MV-4-11 (cell line): ENCODE measurements at regions not wholly inside any gene's neighbourhood (a gene's known extent, or its start where the extent isn't known, plus 50 kb on each side); places are given as distances from the start of the nearest gene placed in this dataset.
"Not testable (repeated sequence)": the region's sequence is repeated elsewhere in the genome, so short reads cannot be mapped to it uniquely, and the experiment has no call there.

Experiments used
- DNase-seq: peaks from one replicate; lab custom pipeline; 2025; lab: John Stamatoyannopoulos, UW

DNA sequence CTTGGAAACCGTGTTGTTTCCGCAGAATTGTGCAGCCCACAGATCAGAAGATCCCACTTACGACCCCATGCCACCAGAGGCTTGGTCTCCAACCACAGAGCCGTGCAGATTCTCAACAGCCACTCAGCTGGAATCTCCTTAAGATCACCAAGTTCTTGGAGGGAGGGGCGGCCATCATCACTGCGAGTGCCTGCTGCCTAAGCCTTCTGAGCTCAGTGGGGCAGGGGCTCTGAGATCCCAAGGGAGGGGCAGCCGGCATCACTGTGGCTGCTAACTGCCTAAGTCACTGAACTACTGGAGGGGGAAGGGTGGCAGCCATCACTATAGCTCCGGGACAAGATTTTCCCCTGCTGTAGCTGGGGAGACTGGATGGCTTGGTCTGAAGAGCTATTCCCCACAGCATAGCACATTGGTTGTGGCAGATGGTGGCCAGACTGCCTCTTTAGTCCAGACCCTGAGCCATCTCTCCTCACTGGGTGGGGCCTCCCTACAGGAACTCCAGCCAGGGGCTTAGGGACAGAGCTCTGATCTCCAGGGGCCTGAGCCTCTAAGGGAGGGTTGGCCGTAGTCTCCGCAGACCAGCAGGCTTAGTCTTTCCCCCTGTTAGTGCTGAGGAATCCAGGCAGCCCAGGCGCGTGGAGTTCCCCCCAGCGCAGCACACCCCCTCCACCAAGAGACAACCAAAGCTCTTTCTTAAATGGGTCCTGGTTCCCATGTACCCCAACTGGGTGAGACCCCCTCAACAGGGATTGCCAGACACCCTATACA, 1483.9 kb downstream of the ADGRL3 start:
- DNase-seq, result no peak

DNA sequence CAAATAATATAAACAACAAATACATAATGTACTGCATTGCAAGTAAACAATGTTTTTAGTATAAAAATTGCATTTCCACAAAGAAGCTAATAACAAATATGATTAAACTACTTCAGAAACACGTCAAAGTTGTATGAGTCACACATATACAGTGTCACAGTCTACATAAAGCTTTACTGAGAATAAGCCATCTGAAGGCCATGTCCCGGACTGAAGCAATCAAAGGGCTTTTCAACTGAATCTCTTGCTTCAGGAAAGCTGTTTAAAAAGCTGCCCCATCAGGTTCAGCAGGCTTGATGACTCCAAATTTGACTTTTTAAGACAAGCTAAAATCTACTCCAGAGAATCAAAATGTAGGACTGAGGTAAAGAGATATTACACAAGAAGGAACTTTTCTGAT, 1476.8 kb downstream of the ADGRL3 start:
- no peak for DNase-seq

DNA sequence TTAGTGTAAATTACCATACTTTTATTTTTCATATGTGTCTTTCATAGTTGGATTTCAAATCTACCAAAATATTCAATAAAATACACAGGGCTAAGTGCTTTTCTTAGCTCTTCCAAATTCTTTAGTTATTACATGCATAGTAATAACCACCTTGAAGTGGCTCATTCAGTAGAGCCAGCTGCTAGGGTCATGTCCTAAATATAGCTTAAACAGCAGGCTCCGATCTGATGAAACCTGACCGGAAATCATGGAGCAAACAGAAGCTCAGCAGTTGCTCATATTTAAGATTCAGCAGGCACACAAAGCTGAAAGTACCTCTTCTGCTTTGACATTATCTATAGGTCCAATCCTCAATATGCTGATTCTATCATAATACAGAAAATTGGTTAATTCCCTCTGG, 1470.4 kb downstream of the ADGRL3 start:
- no peak for DNase-seq

DNA sequence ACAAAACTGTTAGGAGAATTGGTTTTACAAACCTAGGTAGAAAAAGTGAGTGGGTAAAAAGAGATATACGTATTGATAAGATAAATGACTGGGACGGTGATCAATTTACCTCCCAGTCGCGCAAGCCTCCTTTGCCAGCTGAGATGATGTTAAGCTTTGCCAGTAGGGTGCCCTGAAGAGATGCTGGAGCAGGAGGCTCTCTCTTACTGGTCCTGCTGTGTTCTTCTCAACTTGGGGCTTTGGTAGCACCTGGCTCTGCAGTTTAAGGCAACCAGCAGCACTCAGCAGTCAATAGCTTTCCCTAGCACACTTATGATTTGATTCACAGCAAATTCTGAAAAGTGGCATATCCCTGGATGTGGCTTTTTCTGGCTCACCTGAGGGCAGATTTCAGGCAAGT, 1461.7 kb downstream of the ADGRL3 start:
- no peak for DNase-seq

DNA sequence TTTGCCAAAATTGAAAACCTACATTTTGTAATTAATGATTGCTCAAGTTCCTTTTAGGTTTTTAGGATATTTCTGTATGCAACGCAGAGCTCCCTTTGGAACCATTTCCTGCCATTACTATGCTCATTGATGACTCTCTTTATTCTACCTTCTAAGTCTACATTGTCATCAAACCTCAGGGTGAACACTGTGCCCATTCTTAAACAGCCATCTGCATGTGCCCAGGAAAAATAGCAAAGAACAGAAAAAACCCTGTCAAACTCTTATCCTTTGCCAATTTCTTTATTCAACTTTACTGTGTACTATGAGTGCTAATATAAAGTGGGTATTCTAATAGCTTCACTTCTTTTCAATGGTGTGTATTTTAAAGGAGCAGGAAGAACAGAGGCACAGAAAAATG, 1455.9 kb downstream of the ADGRL3 start:
- DNase-seq, result no peak

DNA sequence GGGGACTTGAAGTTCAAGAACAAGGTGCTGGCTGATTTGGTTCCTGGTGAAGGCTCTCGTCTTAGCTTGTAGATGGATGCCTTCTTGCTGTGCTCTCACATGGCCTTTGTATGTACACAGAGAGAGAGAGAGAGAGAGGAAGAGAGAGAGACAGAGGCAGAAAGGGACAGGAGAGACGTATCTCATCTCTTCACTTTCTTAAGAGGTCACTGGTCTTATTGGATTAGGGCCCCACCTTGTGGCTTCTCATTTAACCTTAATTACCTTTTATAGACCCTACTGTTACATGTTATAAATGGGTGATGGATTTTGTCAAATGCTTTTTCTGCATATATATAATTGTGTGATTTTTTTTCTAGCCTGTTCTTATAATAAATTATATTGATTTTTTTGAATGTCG, 1444.2 kb downstream of the ADGRL3 start:
- peak; percentile 31 for DNase-seq

DNA sequence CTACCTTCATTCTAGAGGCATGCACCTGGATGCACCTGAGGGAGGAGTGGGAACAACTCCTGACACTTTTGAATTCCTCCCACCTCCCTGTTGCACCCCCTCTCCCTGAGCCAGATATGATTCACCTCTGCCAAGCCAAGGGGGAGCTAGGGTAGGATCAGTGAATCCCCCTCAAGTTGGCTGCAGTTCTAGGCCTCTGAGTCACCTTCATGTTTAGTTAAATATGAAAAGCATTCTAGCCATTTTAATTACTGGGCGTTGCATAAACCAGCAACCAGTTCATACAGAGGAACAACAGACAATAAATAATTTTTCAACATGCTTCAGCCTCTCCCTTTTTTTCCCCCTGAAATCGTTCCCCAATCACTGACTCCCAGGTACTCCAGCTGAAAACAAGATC, 1440.2 kb downstream of the ADGRL3 start:
- no peak for DNase-seq

DNA sequence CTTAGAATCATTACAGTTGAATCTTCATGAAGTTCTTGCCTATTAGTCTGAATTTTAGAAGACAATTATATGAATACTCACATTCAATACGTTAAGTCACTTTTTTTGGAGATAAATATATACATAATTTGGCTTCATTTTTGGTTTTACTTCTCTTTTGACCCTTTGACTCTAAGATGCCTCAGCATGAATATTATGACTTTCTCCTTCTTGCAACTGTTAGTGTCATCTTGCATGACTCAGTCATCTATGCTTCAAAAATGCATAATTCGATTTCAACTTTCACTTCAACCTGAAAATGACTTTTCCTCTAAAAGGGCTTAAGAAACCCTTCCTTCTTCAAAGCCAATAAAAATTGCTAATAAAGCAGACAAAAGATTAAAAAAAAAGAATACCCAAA, 1427.5 kb downstream of the ADGRL3 start:
- DNase-seq, result peak; percentile 75

DNA sequence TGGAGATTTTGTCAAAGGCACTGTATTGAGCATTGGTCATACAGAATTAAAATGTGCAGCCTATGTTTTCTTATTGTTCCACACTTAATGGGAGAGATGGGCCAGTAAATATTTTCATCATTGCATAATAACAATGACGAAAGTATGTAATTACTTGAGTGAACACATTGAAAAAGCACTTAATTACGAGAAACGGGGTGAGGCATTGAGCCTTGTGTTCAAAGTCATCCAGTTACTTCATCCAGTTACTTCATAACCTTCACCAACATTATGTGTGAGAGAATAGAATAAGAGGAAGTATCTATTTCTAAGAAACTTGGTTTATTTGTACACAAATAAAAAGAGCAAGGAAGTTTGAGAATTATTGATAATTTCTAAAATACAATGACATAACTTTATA, 1427.0 kb downstream of the ADGRL3 start:
- DNase-seq, result peak; percentile 86

DNA sequence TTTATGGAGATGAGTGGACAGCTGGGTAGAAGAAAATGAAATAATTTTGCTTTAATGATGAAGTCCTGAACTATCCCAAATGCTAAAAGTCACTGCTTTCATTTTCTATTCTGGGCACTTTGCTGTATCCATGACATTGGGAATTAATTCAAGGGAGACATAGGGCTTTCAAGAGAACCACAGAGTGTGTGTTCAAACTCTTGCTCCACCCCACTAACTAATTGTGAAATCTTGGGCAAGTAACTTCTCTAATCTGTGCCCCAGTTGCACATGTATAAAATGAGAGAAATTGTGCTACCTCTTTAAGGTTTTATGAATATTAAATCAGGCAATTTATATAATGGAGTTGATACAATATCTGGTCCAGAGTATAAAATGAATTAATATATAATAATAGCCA, 1422.0 kb downstream of the ADGRL3 start:
- DNase-seq, result peak; percentile 88

DNA sequence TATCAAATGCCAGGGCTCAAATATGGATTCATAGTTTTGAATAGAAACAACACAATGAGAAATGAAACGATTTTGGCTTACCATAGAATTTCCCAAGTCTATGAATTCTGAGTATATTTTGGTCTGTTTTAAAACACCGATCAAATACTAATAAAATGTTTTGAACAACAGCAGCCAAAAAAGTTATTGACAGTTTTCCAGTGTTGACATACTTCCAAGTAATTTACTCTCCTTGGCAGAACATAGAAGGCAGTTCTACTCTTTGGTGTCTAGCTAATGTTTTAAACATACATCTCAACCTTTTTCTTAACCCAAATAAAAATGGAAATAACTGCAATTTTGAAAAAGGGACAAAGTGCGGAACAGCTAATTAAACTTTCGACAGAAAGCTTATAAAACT, 1419.8 kb downstream of the ADGRL3 start:
- DNase-seq, result no peak

DNA sequence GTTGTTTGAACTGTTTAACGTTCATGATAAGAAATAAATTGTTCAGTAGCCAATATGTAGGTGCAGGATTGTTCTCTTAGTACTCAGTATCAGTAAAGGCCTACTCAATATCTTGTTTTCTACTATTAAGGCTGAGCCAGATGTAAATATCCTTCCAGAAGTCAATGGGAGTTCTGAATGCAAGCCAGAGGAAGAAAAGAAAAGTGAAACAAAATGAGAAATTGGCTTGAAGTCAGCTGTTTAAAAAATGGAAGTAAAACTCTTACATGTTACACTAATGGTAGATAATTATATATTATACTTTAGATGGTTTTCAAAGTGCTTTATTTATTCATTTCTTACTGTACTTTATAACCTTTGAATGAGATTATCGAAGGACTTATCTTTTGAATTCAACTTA, 1417.9 kb downstream of the ADGRL3 start:
- peak; percentile 26 for DNase-seq

DNA sequence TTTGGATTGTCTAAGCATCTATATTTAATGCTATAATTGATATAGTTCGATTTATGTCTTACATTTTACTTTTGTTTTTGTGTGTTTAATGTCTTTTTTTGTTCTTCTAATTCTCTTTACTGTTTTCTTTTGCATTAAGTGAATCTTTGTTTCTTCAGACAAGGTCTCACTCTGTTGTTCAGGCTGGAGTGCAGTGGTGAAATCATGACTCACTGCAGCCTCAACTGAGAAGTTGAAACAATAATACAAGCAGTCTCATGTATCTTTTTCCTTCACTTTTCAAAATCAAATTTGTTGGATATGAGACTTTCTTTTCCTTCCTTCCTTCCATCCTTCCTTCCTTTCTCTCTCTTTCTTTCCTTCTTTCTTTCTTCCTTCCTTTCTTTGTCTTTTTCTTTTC, 1401.6 kb downstream of the ADGRL3 start:
- peak; percentile 0 for DNase-seq

DNA sequence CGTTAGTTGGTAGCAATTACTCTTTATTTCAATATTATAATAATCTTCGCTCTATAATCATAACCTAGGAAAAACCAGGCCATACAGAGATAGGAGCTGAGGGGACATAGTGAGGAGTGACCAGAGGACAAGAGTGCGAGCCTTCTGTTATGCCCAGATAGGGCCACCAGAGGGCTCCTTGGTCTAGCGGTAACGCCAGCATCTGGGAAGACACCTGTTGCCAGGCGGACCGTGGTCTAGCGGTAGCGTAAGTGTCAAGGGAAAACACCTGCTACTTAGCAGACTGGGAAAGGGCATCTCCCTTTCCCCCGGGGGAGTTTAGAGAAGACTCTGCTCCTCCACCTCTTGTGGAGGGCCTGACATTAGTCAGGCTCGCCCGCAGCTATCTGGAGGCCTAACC, 1395.1 kb downstream of the ADGRL3 start:
- DNase-seq, result not testable (repeated sequence)

DNA sequence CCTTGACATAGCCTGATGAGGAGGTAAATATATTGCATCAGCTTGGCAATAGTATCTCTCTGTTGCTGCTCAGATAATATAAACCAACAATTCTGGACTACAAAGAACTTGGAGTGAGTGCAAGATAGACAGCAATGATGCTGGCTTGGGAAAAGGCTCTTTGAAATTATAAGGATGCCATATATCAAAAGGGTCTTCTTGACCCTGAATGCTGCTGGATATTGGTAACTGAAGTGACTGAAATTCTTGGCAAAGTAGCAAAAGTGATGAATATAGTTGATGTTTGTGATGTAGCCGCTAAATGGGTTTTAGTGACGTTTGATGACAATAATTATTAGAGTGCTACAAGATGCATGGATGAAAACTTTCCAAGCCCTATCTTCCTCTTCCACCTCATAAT, 1391.6 kb downstream of the ADGRL3 start:
- DNase-seq, result no peak

DNA sequence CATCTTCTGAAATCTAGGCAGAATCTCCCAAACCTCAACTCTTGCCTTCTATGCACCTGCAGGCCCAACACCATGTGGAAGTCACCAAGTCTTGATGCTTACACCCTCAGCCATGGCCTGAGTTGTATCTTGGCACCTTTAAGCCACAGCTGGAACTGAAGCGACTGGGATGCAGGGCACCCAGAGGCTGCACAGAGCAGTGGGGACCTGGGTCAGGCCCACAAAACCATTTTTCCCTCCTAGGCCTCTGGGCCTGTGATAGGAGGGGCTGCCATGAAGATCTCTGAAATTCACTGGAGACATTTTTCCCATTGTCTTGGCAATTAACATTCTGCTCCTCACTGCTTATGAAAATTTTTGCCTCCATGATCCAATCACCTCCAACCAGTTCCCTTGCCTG, 1388.5 kb downstream of the ADGRL3 start:
- DNase-seq, result no peak

DNA sequence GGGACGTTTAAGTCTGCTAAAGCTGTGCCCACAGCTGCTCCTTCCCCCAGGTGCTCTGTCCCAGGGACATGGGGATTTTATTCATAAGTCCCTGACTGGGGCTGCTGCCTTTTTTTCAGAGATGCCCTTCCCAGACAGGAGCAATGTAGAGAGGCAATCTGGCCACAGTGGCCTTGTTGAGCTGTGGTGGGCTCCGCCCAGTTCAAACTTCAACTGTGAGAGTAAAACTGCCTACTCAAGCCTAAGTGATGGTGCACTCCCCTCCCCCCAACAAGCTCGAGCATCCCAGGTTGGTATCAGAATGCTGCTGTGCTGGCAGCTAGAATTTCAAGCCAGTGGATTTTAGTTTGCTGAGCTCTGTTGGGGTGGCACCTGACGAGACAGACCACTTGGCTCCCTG, 1371.4 kb downstream of the ADGRL3 start:
- DNase-seq, result no peak

DNA sequence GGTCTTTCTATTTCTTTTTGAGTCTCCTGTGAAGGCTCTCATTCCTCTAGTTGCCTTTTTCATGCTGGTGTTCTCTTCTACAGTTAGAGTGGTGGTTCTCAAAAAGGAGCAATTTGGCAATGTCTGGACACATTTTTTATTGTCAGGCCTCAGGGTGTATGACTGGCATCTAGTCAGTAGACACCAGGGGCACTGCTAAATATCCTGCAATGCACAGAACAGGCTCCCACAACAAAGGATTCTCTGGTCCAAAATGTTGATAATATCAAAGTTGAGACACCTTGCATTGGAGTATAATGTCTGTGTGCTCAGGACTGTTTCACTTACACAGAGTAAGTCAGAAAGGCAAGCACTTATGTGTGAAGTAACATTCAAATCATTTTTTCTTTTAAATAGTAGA, 1360.7 kb downstream of the ADGRL3 start:
- no peak for DNase-seq

DNA sequence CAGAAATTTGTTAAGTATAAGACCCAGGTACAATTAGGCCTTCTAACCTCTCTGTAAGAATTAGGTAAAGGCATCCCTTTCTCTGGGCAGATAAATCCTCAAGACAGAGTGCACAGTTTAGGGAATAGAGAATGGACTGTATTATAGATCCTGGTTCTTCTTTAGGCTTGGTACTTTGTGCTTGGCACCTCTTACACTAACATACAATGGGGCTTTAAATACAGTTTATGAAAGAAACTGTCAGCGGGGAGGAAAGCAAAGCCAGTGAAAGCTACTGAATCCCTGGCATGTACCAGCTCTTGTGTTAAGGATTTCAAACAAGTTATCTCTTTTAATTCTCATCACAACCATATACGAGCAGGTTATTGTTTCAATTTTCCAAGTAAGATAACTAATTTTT, 1350.0 kb downstream of the ADGRL3 start:
- no peak for DNase-seq

DNA sequence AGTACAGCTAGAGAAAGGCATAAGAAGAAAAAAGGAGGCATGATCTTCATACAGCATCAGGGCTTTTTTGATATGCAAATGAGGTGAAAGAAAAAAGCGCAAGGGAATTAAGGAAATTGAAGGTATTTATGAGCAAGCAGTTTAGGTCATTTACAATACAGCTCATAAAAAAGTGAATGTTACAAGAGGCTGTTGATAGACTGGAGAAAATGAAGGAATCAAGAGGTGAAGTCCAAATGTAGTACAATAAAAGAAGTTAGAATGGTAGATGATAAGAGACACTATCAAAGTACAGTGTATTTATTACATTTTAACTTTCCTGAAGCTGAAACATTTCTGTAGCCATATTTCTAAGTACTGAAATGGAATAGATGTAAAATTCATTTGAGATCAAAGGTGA, 1349.5 kb downstream of the ADGRL3 start:
- DNase-seq, result no peak

DNA sequence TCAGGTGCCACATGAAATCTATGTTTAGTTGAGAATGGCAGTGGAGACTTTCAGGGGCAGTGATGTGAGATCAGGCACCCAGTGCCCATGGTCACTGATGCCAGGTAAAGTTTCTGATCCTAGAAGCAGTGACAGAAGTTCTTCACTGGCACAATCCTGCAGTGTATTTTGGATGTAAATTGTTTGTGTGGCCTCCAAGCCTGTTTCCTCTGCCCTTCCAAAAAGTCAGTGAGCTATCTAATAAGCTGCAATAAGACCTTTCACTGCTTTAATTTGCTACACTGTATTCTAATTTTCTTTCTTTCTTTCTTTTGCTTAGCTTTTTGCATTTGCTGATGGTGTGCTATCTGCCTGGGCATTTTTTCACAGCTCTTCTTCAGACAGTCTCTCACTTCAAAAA, 1348.6 kb downstream of the ADGRL3 start:
- DNase-seq, result no peak

DNA sequence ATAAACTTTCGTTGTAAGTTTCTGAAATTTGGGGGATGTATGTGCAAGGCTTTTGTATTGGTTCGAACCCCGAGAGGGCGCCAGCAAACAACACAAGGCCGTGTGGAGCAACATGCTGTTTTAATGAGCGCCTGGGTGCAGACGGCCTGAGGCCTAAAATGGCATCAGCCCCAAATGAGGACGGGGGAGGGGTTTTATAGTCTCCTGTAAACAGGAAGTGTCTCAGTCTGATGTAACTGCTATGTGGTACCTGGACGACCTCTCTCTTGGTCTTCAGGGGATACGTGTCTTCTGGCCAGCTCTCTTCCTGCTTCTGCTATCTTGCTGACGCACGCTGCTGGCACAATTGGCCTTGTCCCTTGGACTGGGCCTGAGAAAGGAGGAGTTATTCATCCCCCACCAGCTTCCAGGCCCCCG, 1348.0 kb downstream of the ADGRL3 start:
- DNase-seq, result no peak

DNA sequence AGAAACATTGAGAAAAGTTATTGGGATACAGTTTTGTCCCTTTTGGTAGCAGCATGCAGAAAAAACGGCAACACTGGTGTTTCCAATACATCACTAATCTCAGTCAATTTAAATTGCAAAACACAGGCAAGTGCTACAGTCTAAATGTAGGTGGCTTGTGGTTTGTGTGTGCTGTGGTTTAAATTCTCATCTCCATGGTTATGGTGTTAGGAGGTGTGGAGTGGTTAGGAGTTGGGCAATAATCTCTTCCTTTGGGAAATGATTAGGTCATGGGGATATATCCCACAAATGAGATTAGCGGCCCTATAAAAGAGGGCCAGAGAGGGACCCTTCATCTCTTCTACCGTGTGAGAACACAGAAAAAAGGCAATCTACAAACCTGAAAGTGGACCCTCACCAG, 1344.3 kb downstream of the ADGRL3 start:
- peak; percentile 13 for DNase-seq

DNA sequence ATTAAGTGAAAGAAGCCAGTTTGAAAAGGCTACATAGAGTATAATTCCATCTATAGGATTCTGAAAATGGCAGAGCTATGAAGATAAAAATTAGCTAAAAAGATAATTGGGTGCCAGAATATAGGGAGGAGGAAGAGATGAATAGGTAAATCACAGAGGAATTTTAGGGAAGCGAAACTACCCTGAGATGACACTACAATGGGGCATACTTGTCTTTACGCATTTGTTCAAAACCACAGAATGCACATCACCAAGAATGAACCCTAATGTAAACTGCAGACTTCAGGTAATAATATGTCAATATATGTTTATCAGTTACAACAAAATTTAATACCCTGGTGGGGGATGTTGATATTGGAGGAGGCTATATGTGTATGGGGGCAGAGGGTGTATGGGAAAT, 1342.9 kb downstream of the ADGRL3 start:
- peak; percentile 25 for DNase-seq
